ENCODE measurements at regions not wholly inside any gene's neighbourhood (a gene's known extent, or its start where the extent isn't known, plus 50 kb on each side); places are given as distances from the start of the nearest gene placed in this dataset.
"Not testable (repeated sequence)": the region's sequence is repeated elsewhere in the genome, so short reads cannot be mapped to it uniquely, and the experiment has no call there.

DNA sequence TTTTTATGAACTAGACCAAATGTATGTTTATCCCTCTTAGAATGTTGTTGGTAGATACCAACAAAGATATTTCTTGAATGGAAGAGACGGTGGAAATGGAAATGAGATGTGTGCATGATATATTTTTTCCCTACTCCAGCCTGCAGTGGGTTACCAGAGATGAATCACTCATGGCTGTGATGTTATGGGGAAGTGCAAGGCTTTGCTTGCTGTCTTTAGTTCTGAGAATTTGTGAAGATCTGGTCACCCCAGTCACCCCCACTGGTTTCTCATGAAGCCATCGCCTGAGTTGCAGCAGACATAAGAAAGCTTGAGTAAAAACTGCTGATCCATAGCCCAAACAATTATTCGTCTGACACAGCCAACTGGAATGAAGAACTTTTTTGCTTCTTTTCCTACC lies 78.1 kb upstream of the EOMES start:
- TF ChIP-seq, protein P1, sequence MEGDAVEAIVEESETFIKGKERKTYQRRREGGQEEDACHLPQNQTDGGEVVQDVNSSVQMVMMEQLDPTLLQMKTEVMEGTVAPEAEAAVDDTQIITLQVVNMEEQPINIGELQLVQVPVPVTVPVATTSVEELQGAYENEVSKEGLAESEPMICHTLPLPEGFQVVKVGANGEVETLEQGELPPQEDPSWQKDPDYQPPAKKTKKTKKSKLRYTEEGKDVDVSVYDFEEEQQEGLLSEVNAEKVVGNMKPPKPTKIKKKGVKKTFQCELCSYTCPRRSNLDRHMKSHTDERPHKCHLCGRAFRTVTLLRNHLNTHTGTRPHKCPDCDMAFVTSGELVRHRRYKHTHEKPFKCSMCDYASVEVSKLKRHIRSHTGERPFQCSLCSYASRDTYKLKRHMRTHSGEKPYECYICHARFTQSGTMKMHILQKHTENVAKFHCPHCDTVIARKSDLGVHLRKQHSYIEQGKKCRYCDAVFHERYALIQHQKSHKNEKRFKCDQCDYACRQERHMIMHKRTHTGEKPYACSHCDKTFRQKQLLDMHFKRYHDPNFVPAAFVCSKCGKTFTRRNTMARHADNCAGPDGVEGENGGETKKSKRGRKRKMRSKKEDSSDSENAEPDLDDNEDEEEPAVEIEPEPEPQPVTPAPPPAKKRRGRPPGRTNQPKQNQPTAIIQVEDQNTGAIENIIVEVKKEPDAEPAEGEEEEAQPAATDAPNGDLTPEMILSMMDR (IDR thresholded peaks at IDR 0.05; ENCODE audit: low read length, missing control alignments), result no peak
- H3K4me3 ChIP-seq (replicated peaks; ENCODE audit: low read depth, low read length), result no peak overlapping the region
- no peak for DNase-seq (ENCODE audit: low read depth)

DNA sequence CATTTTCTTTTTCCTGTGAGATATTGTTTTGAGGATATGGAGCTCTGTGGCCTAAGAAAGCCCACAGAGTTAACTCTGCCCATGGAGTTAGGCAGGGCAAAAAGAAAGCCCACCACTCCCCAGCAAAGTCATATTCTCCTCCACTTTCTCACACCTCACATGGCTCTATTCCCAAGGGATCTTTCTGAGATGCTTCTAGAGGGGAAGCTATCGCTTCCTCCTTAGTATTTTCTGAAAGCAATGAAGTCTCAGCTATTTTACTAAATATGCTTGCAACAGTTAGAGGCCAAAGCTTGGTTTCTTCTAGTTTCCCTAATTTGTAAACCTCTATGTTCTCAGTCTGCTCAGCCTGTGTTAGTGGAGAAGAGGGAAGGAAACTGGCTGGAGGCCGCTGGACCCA lies 80.3 kb upstream of the EOMES start:
- TF ChIP-seq, protein P1 (IDR thresholded peaks at IDR 0.05; ENCODE audit: low read length, missing control alignments), result no peak
- no peak overlapping the region for H3K4me3 ChIP-seq (replicated peaks; ENCODE audit: low read depth, low read length)
- DNase-seq (ENCODE audit: low read depth), result no peak

- DNase-seq (ENCODE audit: low read depth), result no peak
- TF ChIP-seq, protein P1 (IDR thresholded peaks at IDR 0.05; ENCODE audit: low read length, missing control alignments), result no peak
- no peak overlapping the region for H3K4me3 ChIP-seq (replicated peaks; ENCODE audit: low read depth, low read length)
Measured at GRCh38 chr3:27802849-27803248, 80.7 kb upstream of the EOMES start.

- TF ChIP-seq, protein P1 (IDR thresholded peaks at IDR 0.05; ENCODE audit: low read length, missing control alignments), result no peak
- no peak for DNase-seq (ENCODE audit: low read depth)
Measured at GRCh38 chr3:27805282-27805681, 83.2 kb upstream of the EOMES start.

DNA sequence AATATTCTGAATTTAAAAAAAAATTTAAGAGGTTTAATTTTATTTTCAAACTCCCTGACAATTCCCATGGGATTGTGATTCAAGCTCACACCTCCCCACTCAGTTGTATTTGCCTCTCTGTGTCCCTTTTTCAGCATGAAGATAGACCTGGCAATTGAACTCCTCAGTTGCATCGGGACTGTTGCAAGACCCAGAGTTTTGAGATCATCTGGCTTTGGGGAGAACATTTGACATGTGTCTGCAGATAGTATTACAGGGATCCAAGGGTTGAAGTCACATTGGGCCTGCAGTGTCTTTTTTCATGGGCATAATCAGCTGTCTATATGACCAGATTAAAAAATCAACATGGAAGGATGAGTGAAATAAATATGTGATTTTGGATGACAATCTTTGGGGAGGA lies 91.1 kb upstream of the EOMES start:
- TF ChIP-seq, protein P1 (IDR thresholded peaks at IDR 0.05; ENCODE audit: low read length, missing control alignments), result no peak
- no peak for DNase-seq (ENCODE audit: low read depth)
- H3K4me3 ChIP-seq (replicated peaks; ENCODE audit: low read depth, low read length), result no peak overlapping the region

More at GRCh38 chr3:27805282-27805681, 83.2 kb upstream of the EOMES start:
- no peak overlapping the region for H3K4me3 ChIP-seq (replicated peaks; ENCODE audit: low read depth, low read length)

- not testable (repeated sequence) for DNase-seq (ENCODE audit: low read depth); H3K4me3 ChIP-seq (replicated peaks; ENCODE audit: low read depth, low read length)
Measured at GRCh38 chr3:27821609-27822008, 99.5 kb upstream of the EOMES start.

GRCh38 chr3:27824312-27825200 lies 102.4 kb upstream of the EOMES start:
- no peak for DNase-seq (ENCODE audit: low read depth)
- TF ChIP-seq, protein P1 (IDR thresholded peaks at IDR 0.05; ENCODE audit: low read length, missing control alignments), result no peak
- H3K4me3 ChIP-seq (replicated peaks; ENCODE audit: low read depth, low read length), result no peak overlapping the region

Measured in fibroblast of pulmonary artery (primary cell).